ENCODE measurements at regions not wholly inside any gene's neighbourhood (a gene's known extent, or its start where the extent isn't known, plus 50 kb on each side); places are given as distances from the start of the nearest gene placed in this dataset.
"Not testable (repeated sequence)": the region's sequence is repeated elsewhere in the genome, so short reads cannot be mapped to it uniquely, and the experiment has no call there.

DNA sequence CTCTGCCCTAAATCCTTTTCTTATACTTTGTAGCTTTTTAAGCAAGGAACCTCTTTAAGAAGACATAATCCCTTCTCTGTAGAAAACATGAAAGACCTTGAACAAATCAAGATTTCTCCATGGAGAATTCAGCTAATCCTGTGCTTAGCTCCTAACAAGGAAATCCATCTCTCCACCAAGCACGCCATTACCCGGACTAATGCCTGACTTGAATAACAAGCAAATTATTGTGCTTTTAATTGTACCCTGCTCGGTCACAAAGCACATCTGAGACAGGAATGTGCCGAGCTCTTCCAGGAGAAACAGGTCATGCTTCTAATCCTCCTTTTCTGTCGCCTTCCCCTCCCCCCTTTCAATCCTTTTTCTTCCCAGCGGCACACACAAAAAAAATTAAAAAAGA, 141.3 kb downstream of the PSAT1 start:
- DNase-seq (ENCODE audit: low spot score), result no peak

DNA sequence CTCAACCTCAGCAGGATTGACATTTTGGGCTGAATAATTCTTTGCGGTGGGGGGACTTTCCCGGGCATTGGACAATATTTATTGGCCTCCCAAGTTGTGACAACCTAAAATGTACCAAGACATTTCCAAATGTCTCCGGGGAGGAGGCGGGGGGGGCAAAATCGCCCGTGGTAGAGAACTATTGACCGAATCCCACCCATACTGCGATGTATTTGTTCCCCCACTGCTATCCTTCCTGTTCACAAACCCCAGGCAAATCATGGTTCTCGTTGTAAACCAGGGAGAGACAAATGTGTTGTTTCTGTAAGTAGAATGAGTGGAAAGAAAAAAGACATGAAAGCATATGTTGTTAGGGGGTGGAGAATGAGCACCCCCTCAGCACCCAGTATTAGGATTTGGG, 141.9 kb downstream of the PSAT1 start:
- DNase-seq (ENCODE audit: low spot score), result no peak

GRCh38 chr9:78439190-78439865, 142.4 kb downstream of the PSAT1 start:
- peak; percentile 67 for DNase-seq (ENCODE audit: low spot score)

GRCh38 chr9:78439866-78440830, 143.2 kb downstream of the PSAT1 start:
- no peak for DNase-seq (ENCODE audit: low spot score)

DNA sequence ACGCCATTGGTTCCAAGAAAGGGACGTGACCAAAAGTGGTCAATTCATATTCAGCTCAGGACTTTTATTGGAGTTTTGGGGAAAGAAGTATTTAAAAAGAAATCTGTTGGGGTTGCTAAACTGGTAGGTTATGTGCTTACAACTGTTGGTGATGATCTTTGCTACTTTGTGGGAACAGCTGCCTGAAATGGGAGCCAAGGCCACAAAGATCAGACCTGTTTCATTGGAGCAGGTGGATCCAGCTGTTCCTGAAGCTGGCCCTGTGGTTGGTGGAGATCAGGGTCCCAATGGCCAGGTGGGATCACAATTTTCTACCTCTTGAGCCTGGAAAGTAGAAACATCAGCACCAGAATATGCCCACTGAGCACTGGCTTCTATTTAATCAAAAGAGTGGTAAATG, 144.5 kb downstream of the PSAT1 start:
- DNase-seq (ENCODE audit: low spot score), result no peak

GRCh38 chr9:78441822-78442431, 145.0 kb downstream of the PSAT1 start:
- DNase-seq (ENCODE audit: low spot score), result no peak

GRCh38 chr9:78442577-78442976, 145.7 kb downstream of the PSAT1 start:
- not testable (repeated sequence) for DNase-seq (ENCODE audit: low spot score)

DNA sequence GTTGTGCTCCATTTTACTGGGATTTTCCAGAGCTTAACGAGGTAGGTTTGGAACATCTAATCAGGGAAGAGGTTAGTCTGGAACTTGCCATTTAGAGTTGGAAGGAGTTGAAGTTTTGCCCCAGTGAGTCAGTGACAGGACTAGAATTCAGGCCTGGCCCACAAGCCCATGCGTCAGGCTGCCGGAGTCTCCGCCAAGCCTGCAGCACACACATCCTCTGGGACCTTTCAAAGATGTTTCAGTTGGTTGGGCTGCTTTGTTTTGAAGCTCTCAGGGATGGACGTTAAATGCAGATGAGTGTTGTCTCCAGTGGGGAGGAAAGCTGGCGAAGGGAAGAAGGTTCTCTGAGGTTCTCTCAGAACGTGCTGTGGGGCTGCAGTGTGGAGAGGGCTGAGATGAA, 147.0 kb downstream of the PSAT1 start:
- DNase-seq (ENCODE audit: low spot score), result no peak

GRCh38 chr9:78448960-78449673, 152.2 kb downstream of the PSAT1 start:
- no peak for DNase-seq (ENCODE audit: low spot score)

DNA sequence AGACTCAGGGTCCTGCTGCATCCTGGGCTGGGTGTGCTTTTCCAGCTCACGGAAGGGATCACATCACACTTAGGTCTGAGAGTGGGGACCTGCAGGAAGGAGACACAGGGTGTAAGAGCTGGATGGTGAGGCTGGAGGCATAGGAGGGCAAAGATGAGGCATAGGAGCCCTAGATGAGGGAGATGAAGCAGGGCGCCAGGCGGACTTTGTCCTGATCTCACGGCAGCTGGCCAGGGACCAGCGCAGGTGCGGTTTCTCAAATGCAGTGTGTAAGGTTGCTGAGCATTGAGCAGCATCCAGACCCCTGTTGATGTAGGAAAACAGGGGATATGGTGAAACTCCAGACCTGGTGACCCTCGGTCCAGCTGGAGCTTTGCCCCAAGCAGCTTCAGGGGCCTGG, 156.5 kb downstream of the PSAT1 start:
- DNase-seq (ENCODE audit: low spot score), result no peak

- no peak for DNase-seq (ENCODE audit: low spot score)
Measured at GRCh38 chr9:78462611-78463010, 165.7 kb downstream of the PSAT1 start.

DNA sequence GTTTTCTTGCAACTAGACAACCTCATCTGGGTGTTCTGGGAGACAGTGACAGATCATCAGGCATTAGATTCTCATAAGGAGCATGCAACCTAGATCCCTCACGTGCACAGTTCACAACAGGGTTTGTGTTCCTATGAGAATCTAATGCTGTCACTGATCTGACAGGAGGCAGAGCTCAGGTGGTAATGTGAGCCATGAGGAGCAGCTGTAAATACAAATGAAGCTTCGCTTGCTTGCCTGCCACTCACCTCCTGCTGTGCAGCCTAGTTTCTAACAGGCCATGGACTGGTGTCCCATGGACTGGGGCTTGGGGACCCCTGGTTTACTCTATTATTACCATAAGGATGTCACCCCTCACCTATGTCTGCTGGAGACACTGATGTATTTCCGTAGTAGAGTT, 166.8 kb downstream of the PSAT1 start:
- no peak for DNase-seq (ENCODE audit: low spot score)

- no peak for DNase-seq (ENCODE audit: low spot score)
Measured at GRCh38 chr9:78468231-78468630, 171.3 kb downstream of the PSAT1 start.

DNA sequence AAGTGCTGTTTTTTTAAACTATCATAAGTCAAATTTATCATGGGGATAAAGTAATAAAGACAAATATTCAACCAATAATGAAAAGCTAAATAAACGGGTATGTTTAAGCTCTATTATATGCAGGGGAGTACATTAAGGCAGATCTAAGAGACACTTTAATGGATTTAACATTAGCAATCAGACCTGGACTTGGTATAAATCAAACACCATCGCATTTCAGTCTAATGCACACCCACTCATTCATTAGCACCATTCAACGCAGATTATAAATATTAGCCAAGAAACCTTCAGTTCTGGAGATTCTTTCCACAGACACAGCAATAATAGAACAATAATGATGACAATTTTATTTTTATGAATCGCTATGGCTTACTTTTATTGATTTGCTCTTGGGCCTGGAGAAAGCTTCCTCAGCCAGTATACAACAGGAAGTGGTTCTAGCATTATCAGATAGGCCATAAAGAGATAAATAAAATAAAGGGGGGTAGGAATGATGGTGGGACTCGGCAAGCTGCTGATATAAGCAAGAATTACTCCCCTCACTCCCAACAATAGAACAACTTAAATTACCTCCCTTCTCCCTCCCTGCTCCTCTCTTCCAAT, 172.2 kb downstream of the PSAT1 start:
- no peak for DNase-seq (ENCODE audit: low spot score)

DNA sequence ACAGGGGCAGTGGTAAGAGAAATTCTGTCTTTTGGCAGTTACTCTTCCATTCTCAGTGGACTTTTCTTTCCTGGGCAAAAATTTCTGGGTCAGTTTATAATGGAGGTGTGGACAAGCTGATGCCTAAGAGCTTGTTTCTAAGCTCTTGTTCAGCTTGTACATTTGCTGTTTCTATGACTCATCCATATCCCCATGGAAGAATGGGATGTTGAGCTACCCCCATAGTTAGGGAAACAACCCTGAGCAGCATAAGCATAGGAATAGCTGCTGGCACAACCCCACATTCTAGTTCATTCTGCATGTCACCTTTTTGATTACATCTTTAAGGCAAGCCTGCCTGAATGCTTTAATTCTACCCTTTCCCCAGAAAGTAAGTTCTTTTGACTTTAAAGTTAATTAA, 173.3 kb downstream of the PSAT1 start:
- DNase-seq (ENCODE audit: low spot score), result no peak

- no peak for DNase-seq (ENCODE audit: low spot score)
Measured at GRCh38 chr9:78470741-78471140, 173.8 kb downstream of the PSAT1 start.

GRCh38 chr9:78472111-78472510, 175.2 kb downstream of the PSAT1 start:
- no peak for DNase-seq (ENCODE audit: low spot score)

DNA sequence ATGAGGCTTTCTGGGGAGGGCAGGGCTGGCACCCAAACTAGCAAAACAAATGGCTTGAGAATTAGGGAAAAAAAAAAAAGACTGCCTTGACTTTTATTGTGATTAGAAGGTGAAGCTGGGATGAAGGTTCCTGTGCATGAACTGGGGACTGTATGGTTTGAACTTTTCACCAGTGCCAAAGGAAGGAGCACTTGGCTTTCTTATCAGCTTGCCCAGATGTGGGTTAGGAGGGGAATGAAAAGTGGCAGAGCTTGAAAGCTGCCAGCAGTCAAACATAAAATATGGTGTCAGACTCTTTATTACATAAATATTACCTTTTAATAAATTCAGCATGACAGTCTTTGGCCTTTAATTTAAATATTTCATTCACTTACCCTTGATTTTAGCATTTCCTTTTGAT, 182.5 kb downstream of the PSAT1 start:
- DNase-seq (ENCODE audit: low spot score), result no peak

DNA sequence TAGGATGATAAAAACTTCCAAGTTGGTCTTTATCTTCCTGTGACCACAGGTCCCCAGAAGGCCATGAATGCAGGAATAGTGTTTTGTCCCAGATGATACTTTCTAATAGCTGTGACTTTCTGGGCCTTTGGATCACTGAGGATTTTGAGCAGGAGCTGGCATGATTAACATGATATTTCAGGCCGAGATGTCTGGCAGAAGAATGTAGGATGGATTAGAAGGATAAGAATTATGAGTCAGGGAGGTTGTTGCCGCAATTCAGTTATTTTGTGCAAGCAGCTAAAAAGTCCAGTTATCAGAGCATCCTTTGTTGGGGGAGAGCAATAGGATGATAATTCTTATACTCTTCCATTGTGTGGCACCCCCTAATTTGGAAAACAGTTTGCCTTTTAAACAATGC, 189.7 kb downstream of the PSAT1 start:
- DNase-seq (ENCODE audit: low spot score), result no peak

DNA sequence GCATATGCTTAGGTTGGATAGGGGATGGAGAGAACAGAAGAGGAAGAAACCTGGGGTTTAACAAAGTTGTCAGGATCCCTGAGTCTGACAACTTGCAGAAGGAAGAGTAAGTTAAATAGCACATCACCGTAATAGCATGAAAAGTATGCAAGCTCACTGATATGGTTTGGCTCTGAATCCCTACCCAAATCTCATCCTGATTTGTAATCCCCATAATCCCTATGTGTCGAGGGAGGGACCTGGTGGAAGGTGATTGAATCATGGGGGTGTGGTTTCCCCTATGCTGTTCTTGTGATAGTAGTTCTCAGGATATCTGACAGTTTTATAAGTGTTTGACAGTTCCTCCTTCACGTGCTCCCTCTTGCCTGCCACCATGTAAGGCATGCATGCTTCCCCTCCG, 193.3 kb downstream of the PSAT1 start:
- no peak for DNase-seq (ENCODE audit: low spot score)

- DNase-seq (ENCODE audit: low spot score), result no peak
Measured at GRCh38 chr9:78491402-78491801, 194.5 kb downstream of the PSAT1 start.

DNA sequence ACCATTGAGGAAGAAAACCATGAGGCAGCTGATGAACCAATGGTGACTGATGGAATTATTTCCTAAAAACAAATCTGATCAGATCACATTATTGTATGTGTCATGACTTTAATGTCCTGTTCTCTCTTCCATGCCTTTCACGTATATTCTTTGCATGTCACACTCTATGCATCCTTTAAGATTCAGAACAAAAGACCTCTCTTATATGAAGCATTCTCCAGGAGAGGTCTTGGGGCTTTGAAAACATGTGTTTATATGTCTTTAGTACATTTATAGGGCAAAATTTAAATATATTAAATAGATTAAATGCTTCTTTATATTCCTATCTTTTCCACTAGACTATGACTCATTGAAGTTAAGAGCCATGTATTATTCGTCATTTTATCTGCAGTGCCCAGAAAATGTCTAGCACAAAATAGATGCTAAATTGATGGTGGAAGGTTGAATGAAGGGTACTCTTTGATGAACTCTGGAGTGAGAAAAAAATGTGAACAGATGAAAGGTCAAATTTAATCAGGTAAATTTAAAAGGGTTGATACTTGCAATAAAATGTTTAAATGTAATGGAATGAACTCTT, 196.3 kb downstream of the PSAT1 start:
- DNase-seq (ENCODE audit: low spot score), result no peak
